ENCODE measurements at regions not wholly inside any gene's neighbourhood (a gene's known extent, or its start where the extent isn't known, plus 50 kb on each side); places are given as distances from the start of the nearest gene placed in this dataset.

DNA sequence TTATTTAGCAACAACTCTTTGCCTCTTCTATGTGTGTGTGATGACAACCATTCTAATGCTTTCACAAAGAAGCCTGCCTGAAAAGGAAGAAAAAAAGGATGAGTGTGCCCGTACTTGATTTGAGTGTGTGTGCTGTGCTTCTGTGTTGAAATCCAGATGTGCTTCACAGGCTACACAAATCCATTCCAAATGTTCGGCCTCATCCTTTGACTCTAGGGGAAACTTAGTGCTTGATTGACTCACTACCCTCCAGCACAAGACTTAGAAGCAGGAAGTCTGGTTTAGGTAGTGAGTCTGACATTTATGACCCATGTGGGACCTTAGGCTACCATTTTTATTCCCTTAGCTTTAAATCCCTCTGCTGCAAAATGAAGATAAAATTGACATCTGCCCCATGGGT, 108.8 kb upstream of the PLAAT1 start:
- BruUV-seq (replicated peaks): no TSS peak
- dilution Hi-C loops (cut with MboI; ENCODE audit: extremely low pct_ligation_motif_present, low sequenced_read_pairs): no loop called here
- no peak overlapping the region for H3K4me2 ChIP-seq (ENCODE audit: insufficient read depth, low read length)

More for the DNA sequence above, 108.8 kb upstream of the PLAAT1 start:
- DNase-seq (ENCODE audit: low read depth, low spot score) (no peak), FAIRE-seq (no peak)
- Histone ChIP-seq H2AFZ (ENCODE audit: low read depth, low read length) (no peak overlapping the region), H3K27ac (ENCODE audit: insufficient read depth, low read depth, low read length) (no peak overlapping the region), H3K9me1 (replicated peaks; ENCODE audit: control insufficient read depth, extremely low read depth, insufficient read depth, low read length) (no peaks in the 10 kb centered on the region), H3K4me1 (ENCODE audit: control insufficient read depth, extremely low read depth, insufficient read depth, low read length) (no peaks in the 10 kb centered on the region), H3K9ac (replicated peaks; ENCODE audit: extremely low read depth, insufficient read depth, low read length) (no peak overlapping the region), H3K4me3 (replicated peaks in 1 of 3; ENCODE audit: insufficient read depth in 1 of 3, low read depth in 1 of 3, low read length in 3 of 3) (no peak overlapping the region), H3K27me3 (ENCODE audit: control insufficient read depth in 2 of 2, insufficient read depth in 2 of 2, low read length in 2 of 2) (peaks cover 0 to 2% of the 10 kb centered on the region in 2 experiments), H3K9me3 (replicated peaks; ENCODE audit: control insufficient read depth, insufficient read depth, low read length) (no peaks in the 10 kb centered on the region), H3K36me3 (ENCODE audit: control insufficient read depth in 2 of 2, extremely low read depth in 1 of 2, insufficient read depth in 2 of 2, low read length in 2 of 2) (no peaks in the 10 kb centered on the region), H3K79me2 (ENCODE audit: control insufficient read depth, insufficient read depth, low read length) (no peaks in the 10 kb centered on the region), H4K20me1 (replicated peaks; ENCODE audit: control insufficient read depth, extremely low read depth, insufficient read depth, low read length) (no peaks in the 10 kb centered on the region)
- TF ChIP-seq, protein P1, sequence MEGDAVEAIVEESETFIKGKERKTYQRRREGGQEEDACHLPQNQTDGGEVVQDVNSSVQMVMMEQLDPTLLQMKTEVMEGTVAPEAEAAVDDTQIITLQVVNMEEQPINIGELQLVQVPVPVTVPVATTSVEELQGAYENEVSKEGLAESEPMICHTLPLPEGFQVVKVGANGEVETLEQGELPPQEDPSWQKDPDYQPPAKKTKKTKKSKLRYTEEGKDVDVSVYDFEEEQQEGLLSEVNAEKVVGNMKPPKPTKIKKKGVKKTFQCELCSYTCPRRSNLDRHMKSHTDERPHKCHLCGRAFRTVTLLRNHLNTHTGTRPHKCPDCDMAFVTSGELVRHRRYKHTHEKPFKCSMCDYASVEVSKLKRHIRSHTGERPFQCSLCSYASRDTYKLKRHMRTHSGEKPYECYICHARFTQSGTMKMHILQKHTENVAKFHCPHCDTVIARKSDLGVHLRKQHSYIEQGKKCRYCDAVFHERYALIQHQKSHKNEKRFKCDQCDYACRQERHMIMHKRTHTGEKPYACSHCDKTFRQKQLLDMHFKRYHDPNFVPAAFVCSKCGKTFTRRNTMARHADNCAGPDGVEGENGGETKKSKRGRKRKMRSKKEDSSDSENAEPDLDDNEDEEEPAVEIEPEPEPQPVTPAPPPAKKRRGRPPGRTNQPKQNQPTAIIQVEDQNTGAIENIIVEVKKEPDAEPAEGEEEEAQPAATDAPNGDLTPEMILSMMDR (IDR thresholded peaks at IDR 0.05; ENCODE audit: extremely low read depth in 1 of 2, insufficient read depth in 1 of 2, low read depth in 1 of 2, low read length in 2 of 2): no peak
- no peak for TF ChIP-seq JUN (IDR thresholded peaks at IDR 0.05; ENCODE audit: borderline replicate concordance, insufficient read depth, insufficient read length, low read depth)
- TF ChIP-seq, protein P2, sequence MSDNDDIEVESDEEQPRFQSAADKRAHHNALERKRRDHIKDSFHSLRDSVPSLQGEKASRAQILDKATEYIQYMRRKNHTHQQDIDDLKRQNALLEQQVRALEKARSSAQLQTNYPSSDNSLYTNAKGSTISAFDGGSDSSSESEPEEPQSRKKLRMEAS (IDR thresholded peaks at IDR 0.05; ENCODE audit: insufficient read depth, insufficient read length): no peak
- TF ChIP-seq EZH2 (IDR thresholded peaks at IDR 0.05; ENCODE audit: borderline replicate concordance, low read depth, low read length, severe bottlenecking): no peak
- TF ChIP-seq GATA2 (IDR thresholded peaks at IDR 0.05; ENCODE audit: insufficient read depth, insufficient read length, low read depth, low read length): no peak
- TF ChIP-seq MYC (IDR thresholded peaks at IDR 0.05; ENCODE audit: low read depth, low read length): no peak
- TF ChIP-seq POLR2AphosphoS5 (IDR thresholded peaks at IDR 0.05; ENCODE audit: insufficient read depth, low read depth, low read length): no peak
- TF ChIP-seq FOS (IDR thresholded peaks at IDR 0.05; ENCODE audit: borderline replicate concordance, insufficient read depth, low read length): no peak
- no peak for TF ChIP-seq POLR2A (IDR thresholded peaks at IDR 0.05; ENCODE audit: low read depth, low read length)
- ChIA-PET CTCF (no interaction called here), POLR2A (no interaction called here)
- intact Hi-C loops (cut with micrococcal nuclease): loop anchor here (5.0 kb wide), 1 partner anchor 315 kb away; no protein-coding TSS in a partner anchor
